CD8-positive, alpha-beta memory T cell (primary cell): ENCODE measurements at regions not wholly inside any gene's neighbourhood (a gene's known extent, or its start where the extent isn't known, plus 50 kb on each side); places are given as distances from the start of the nearest gene placed in this dataset.

Source experiments
- CTCF ChIA-PET: fragments of 350-600 bp; sonication (Branson Sonifier 250); formaldehyde crosslinking; loops from one replicate; lab custom pipeline; 2021; ENCODE audit warnings: antibody characterized with exemption; lab: Charles Lee
- POLR2A ChIA-PET: fragments of 350-600 bp; sonication (Branson Sonifier 250); formaldehyde crosslinking; loops from one replicate; lab custom pipeline; 2021; ENCODE audit warnings: antibody characterized with exemption; lab: Charles Lee
- DNase-seq, 5 donors: peaks; one replicate each; pipeline versions ENCODE4 v3.0.0 to v3.0.0-alpha.2; 2020 to 2022; ENCODE audit warnings: mixed read lengths in 1 of 5
- H3K27ac ChIP-seq: one replicate; pipeline ENCODE4 v1.7.0; 2013; ENCODE audit warnings: low read depth, mild to moderate bottlenecking, low read length, moderate library complexity
- H3K27me3 ChIP-seq: 2 replicates; pipeline ENCODE4 v1.7.0; 2013; ENCODE audit warnings: low read length, mild to moderate bottlenecking; ENCODE audit not compliant: insufficient read depth, poor library complexity, severe bottlenecking
- H3K36me3 ChIP-seq: 2 replicates; pipeline ENCODE4 v1.7.0; 2013; ENCODE audit warnings: mild to moderate bottlenecking, low read length, moderate library complexity; ENCODE audit not compliant: insufficient read depth
- H3K4me1 ChIP-seq: 2 replicates; pipeline ENCODE4 v1.7.0; 2013; ENCODE audit warnings: mild to moderate bottlenecking, low read length, moderate library complexity; ENCODE audit not compliant: insufficient read depth
- H3K4me3 ChIP-seq: 2 replicates; pipeline ENCODE4 v1.7.0; 2013; ENCODE audit warnings: mild to moderate bottlenecking, low read length
- H3K9me3 ChIP-seq: 2 replicates; pipeline ENCODE4 v1.7.0; 2013; ENCODE audit warnings: mild to moderate bottlenecking, low read length
- H3K27ac Mint-ChIP-seq, 8 donors: one replicate each; pipeline ENCODE4 v1.8.0; 2020 to 2021; ENCODE audit warnings: mixed read lengths in 8 of 8, mild to moderate bottlenecking in 6 of 8, inconsistent platforms in 3 of 8, moderate library complexity in 3 of 8
- H3K27me3 Mint-ChIP-seq, 2 donors: one replicate each; pipeline ENCODE4 v1.8.0; 2020 to 2021; ENCODE audit warnings: mixed read lengths in 2 of 2, mild to moderate bottlenecking in 1 of 2, moderate library complexity in 1 of 2
- H3K36me3 Mint-ChIP-seq, 3 donors: one replicate each; pipeline ENCODE4 v1.8.0; 2020 to 2021; ENCODE audit warnings: mixed read lengths in 3 of 3, inconsistent platforms in 1 of 3, mild to moderate bottlenecking in 1 of 3
- H3K4me1 Mint-ChIP-seq, 3 donors: one replicate each; pipeline ENCODE4 v1.8.0; 2020 to 2021; ENCODE audit warnings: mixed read lengths in 3 of 3, inconsistent platforms in 1 of 3, mild to moderate bottlenecking in 1 of 3
- H3K4me3 Mint-ChIP-seq, 7 donors: one replicate each; pipeline ENCODE4 v1.8.0; 2020 to 2021; ENCODE audit warnings: mixed read lengths in 7 of 7, mild to moderate bottlenecking in 6 of 7, moderate library complexity in 4 of 7, inconsistent platforms in 2 of 7
- H3K9me3 Mint-ChIP-seq, 5 donors: one replicate each; pipeline ENCODE4 v1.8.0; 2020 to 2022; ENCODE audit warnings: mixed read lengths in 5 of 5, mild to moderate bottlenecking in 3 of 5, moderate library complexity in 2 of 5, inconsistent platforms in 1 of 5

- Histone ChIP-seq H3K27me3 (no peaks in the 10 kb centered on the region), H3K9me3 (no peaks in the 10 kb centered on the region), H3K4me1 (no peaks in the 10 kb centered on the region), H3K27ac (no peak overlapping the region), H3K4me3 (no peak overlapping the region), H3K36me3 (no peaks in the 10 kb centered on the region)
- Mint-ChIP-seq H3K36me3 (no peaks in the 10 kb centered on the region), H3K9me3 (no peaks in the 10 kb centered on the region), H3K4me3 (no peak overlapping the region), H3K27ac (no peak overlapping the region), H3K4me1 (peaks cover 0 to 5% (median 4%) of the 10 kb centered on the region in 3 donors), H3K27me3 (peaks cover 8 to 46% of the 10 kb centered on the region in 2 donors)
- DNase-seq: no peak
- ChIA-PET POLR2A (no interaction called here), CTCF (no interaction called here)
These were observed 118.8 kb downstream of the ADTRP start for GRCh38 chr6:11659757-11660156.

DNA sequence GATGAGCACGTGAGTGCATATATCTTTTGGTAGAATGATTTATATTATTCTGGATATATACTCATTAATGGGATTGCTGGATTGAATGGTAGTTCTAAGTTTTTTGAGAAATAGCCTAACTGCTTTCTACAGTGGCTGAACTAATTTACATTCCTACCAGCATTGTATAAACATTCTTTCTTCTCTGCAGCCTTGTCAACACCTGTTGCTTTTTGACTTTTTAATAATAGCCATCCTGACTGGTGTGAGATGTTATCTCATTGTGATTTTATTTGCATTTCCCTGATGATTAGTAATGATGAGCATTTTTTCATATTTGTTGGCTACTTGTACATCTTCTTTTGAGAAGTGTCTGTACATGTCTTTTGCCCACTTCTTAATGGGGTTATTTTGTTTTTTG is 116.3 kb downstream of the ADTRP start:
- Histone ChIP-seq H3K27ac (no peak overlapping the region), H3K4me3 (no peak overlapping the region), H3K4me1 (no peaks in the 10 kb centered on the region), H3K27me3 (no peaks in the 10 kb centered on the region), H3K9me3 (no peaks in the 10 kb centered on the region), H3K36me3 (no peaks in the 10 kb centered on the region)
- H3K4me3 Mint-ChIP-seq: no peak overlapping the region
- no peaks in the 10 kb centered on the region for H3K9me3 Mint-ChIP-seq
- no peaks in the 10 kb centered on the region for H3K4me1 Mint-ChIP-seq
- H3K27me3 Mint-ChIP-seq: peaks cover 7 to 51% of the 10 kb centered on the region in 2 donors
- no peaks in the 10 kb centered on the region for H3K36me3 Mint-ChIP-seq
- no peak overlapping the region for H3K27ac Mint-ChIP-seq
- ChIA-PET CTCF (no interaction called here), POLR2A (no interaction called here)
- no peak for DNase-seq

GRCh38 chr6:11663519-11663918 is 115.1 kb downstream of the ADTRP start:
- H3K27me3 ChIP-seq: peaks cover 5% of the 10 kb centered on the region
- H3K9me3 ChIP-seq: no peaks in the 10 kb centered on the region
- Mint-ChIP-seq H3K27ac (no peak overlapping the region), H3K4me3 (no peak overlapping the region), H3K9me3 (no peaks in the 10 kb centered on the region), H3K27me3 (peaks cover 13 to 53% of the 10 kb centered on the region in 2 donors), H3K4me1 (no peaks in the 10 kb centered on the region), H3K36me3 (no peaks in the 10 kb centered on the region)
- no peak overlapping the region for H3K4me3 ChIP-seq
- no peaks in the 10 kb centered on the region for H3K4me1 ChIP-seq
- H3K36me3 ChIP-seq: no peaks in the 10 kb centered on the region
- H3K27ac ChIP-seq: no peak overlapping the region
- ChIA-PET POLR2A (no interaction called here), CTCF (no interaction called here)
- DNase-seq: no peak
